ENCODE measurements at regions not wholly inside any gene's neighbourhood (a gene's known extent, or its start where the extent isn't known, plus 50 kb on each side); places are given as distances from the start of the nearest gene placed in this dataset.

- DNase-seq, result no peak
These were observed 177.3 kb upstream of the PLXNA2 start for GRCh38 chr1:208421486-208421885.

GRCh38 chr1:208423526-208423925 is 179.3 kb upstream of the PLXNA2 start:
- peak; percentile 55 for DNase-seq

- DNase-seq, result no peak
These were observed 180.9 kb upstream of the PLXNA2 start for GRCh38 chr1:208425096-208425495.

- DNase-seq, result no peak
These were observed 186.0 kb upstream of the PLXNA2 start for GRCh38 chr1:208430220-208430619.

GRCh38 chr1:208431721-208432120 is 187.5 kb upstream of the PLXNA2 start:
- no peak for DNase-seq

GRCh38 chr1:208432346-208432745 is 188.2 kb upstream of the PLXNA2 start:
- no peak for DNase-seq

- DNase-seq, result peak; percentile 18
These were observed 188.9 kb upstream of the PLXNA2 start for GRCh38 chr1:208433086-208433485.

- DNase-seq, result no peak
These were observed 189.8 kb upstream of the PLXNA2 start for GRCh38 chr1:208433971-208434370.

GRCh38 chr1:208437401-208437800 is 193.2 kb upstream of the PLXNA2 start:
- DNase-seq, result peak; percentile 47

GRCh38 chr1:208438112-208438699 is 194.0 kb upstream of the PLXNA2 start:
- no peak for DNase-seq

GRCh38 chr1:208445758-208446203 is 201.6 kb upstream of the PLXNA2 start:
- DNase-seq, result no peak

- DNase-seq, result no peak
These were observed 202.1 kb upstream of the PLXNA2 start for GRCh38 chr1:208446271-208446691.

GRCh38 chr1:208448425-208448824 is 204.2 kb upstream of the PLXNA2 start:
- no peak for DNase-seq

- DNase-seq, result no peak
These were observed 205.8 kb upstream of the PLXNA2 start for GRCh38 chr1:208449951-208450350.

GRCh38 chr1:208450958-208451357 is 206.8 kb upstream of the PLXNA2 start:
- DNase-seq, result no peak

GRCh38 chr1:208455821-208456220 is 211.6 kb upstream of the PLXNA2 start:
- DNase-seq, result no peak

- DNase-seq, result no peak
These were observed 212.3 kb upstream of the PLXNA2 start for GRCh38 chr1:208456487-208456886.

- no peak for DNase-seq
These were observed 216.6 kb upstream of the PLXNA2 start for GRCh38 chr1:208460823-208461222.

- no peak for DNase-seq
These were observed 217.5 kb upstream of the PLXNA2 start for GRCh38 chr1:208461680-208462079.

- no peak for DNase-seq
These were observed 218.6 kb upstream of the PLXNA2 start for GRCh38 chr1:208462761-208463160.

GRCh38 chr1:208465266-208465665 is 221.1 kb upstream of the PLXNA2 start:
- no peak for DNase-seq

GRCh38 chr1:208465786-208466590 is 221.8 kb upstream of the PLXNA2 start:
- DNase-seq, result no peak

- no peak for DNase-seq
These were observed 223.1 kb upstream of the PLXNA2 start for GRCh38 chr1:208467151-208467780.

- no peak for DNase-seq
These were observed 231.3 kb upstream of the PLXNA2 start for GRCh38 chr1:208475449-208475848.

Measured in inflammatory macrophage treated with lipopolysaccharide for 4 hours (primary cell).